ENCODE measurements at regions not wholly inside any gene's neighbourhood (a gene's known extent, or its start where the extent isn't known, plus 50 kb on each side); places are given as distances from the start of the nearest gene placed in this dataset.

DNA sequence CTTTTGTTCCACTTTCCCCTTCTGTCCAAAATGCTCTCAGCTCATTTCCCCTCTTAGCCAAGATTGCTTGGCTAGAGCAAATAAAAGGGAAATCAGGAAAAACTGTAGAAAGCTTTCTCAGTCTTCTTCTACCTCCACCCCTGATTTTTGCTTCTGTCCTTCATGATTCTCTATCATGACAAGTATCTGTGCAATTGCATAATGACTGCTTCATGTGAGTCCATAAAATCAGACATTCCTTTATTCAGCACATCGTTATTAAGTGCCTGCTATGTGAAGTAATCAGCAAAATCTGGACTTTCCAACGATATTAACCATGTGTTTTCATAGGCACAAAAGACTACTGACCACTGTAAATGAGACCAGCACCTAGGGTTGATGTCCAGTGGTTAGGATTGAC, 321.5 kb upstream of the CBLB start:
- Histone ChIP-seq H3K9ac (ENCODE audit: low read length) (no peak overlapping the region), H3K36me3 (ENCODE audit: control insufficient read depth, insufficient read depth, low read length) (no peaks in the 10 kb centered on the region), H3K4me3 (ENCODE audit: low read depth, low read length) (no peak overlapping the region), H3K27ac (ENCODE audit: low read depth, low read length) (no peak overlapping the region), H3K9me3 (ENCODE audit: control insufficient read depth, insufficient read depth, low read depth, low read length) (no peaks in the 10 kb centered on the region), H3K4me1 (ENCODE audit: control insufficient read depth, insufficient read depth, low read length) (0 out of 2 replicates have a peak, but pooled peaks cover 3% of the 10 kb centered on the region), H3K27me3 (ENCODE audit: control insufficient read depth, insufficient read depth, low read length) (no peaks in the 10 kb centered on the region)

DNA sequence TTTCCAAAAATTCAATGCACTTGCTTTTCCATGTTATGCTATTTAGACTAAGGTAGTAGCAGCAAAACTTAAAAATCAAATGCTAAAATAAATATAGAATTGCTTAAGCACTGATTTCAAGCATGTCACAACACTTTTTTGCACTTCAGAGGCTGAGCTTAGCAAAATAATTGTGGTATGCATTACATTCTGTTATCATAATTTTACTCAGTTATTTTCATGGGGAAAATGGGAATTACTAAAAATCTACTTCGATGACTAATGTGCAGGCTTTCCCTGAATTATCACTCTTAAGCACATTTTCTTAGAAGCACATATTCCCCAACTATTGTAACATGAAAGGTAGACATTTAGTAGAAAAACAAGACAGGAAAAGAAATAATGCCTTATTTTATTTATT, 322.4 kb upstream of the CBLB start:
- no peaks in the 10 kb centered on the region for H3K27me3 ChIP-seq (ENCODE audit: control insufficient read depth, insufficient read depth, low read length)
- no peaks in the 10 kb centered on the region for H3K9me3 ChIP-seq (ENCODE audit: control insufficient read depth, insufficient read depth, low read depth, low read length)
- H3K4me1 ChIP-seq (ENCODE audit: control insufficient read depth, insufficient read depth, low read length): 0 out of 2 replicates have a peak, but pooled peaks cover 3% of the 10 kb centered on the region
- H3K4me3 ChIP-seq (ENCODE audit: low read depth, low read length): no peak overlapping the region
- no peak overlapping the region for H3K9ac ChIP-seq (ENCODE audit: low read length)
- H3K27ac ChIP-seq (ENCODE audit: low read depth, low read length): no peak overlapping the region
- H3K36me3 ChIP-seq (ENCODE audit: control insufficient read depth, insufficient read depth, low read length): no peaks in the 10 kb centered on the region

DNA sequence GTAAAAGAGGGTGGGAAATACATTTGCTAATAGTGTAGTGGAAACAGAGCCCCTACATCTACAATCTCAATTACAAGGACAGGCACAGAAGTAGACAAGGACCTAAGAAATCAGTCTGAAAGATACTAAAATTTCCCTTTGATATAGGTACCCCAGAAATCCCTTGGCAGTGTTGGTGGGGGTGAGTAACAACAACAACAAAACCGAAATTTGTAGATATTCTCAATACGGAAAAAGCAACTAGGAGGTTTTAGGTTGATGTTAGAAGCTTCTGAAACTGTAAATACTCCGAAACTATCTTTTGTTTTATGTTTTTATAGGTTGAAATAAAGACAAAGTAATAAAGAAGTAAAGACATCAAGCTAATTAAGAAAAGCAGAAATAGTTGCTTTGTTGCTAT, 323.1 kb upstream of the CBLB start:
- no peak overlapping the region for H3K9ac ChIP-seq (ENCODE audit: low read length)
- H3K4me3 ChIP-seq (ENCODE audit: low read depth, low read length): no peak overlapping the region
- H3K27ac ChIP-seq (ENCODE audit: low read depth, low read length): no peak overlapping the region
- no peaks in the 10 kb centered on the region for H3K36me3 ChIP-seq (ENCODE audit: control insufficient read depth, insufficient read depth, low read length)
- H3K4me1 ChIP-seq (ENCODE audit: control insufficient read depth, insufficient read depth, low read length): 0 out of 2 replicates have a peak, but pooled peaks cover 3% of the 10 kb centered on the region
- H3K27me3 ChIP-seq (ENCODE audit: control insufficient read depth, insufficient read depth, low read length): no peaks in the 10 kb centered on the region
- H3K9me3 ChIP-seq (ENCODE audit: control insufficient read depth, insufficient read depth, low read depth, low read length): no peaks in the 10 kb centered on the region

DNA sequence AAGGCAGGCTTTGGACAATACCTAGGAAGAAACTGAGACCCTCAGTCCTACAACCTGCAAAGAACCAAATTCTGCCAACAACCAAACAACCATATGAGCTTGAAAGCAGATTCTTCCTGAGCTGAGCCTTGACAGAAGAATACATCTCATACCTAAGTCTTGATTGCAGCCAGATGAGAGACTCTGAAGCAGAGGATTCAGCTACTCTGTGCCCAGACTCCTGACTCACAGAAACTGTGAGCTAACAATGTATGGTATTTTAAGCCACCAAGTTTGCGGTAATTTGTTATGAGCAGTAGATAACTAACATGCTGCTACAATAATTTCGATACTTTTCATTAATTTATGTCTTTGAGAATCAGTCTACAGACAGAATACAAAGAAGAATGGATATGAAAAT, 325.1 kb upstream of the CBLB start:
- H3K36me3 ChIP-seq (ENCODE audit: control insufficient read depth, insufficient read depth, low read length): no peaks in the 10 kb centered on the region
- H3K9me3 ChIP-seq (ENCODE audit: control insufficient read depth, insufficient read depth, low read depth, low read length): no peaks in the 10 kb centered on the region
- H3K27me3 ChIP-seq (ENCODE audit: control insufficient read depth, insufficient read depth, low read length): no peaks in the 10 kb centered on the region
- H3K4me3 ChIP-seq (ENCODE audit: low read depth, low read length): no peak overlapping the region
- no peak overlapping the region for H3K27ac ChIP-seq (ENCODE audit: low read depth, low read length)
- 0 out of 2 replicates have a peak, but pooled peaks cover 3% of the 10 kb centered on the region for H3K4me1 ChIP-seq (ENCODE audit: control insufficient read depth, insufficient read depth, low read length)
- H3K9ac ChIP-seq (ENCODE audit: low read length): no peak overlapping the region

DNA sequence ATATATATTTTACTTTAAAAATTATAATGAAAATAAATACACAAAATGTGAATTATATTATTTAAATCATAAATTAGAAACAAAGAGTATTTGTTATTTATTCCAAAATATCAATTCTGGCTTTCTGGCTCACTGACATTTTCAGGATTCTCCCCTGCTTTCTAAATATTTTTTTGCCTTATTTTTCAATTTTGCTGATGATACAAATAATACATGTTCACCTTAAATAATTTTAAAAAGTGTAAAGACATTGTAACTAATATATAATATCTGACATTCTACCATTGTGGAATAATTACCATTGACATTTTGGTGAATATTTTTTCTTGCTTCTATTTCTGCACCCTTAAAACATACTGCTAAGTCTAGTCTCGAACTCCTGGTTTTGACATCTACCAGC, 325.9 kb upstream of the CBLB start:
- Histone ChIP-seq H3K4me3 (ENCODE audit: low read depth, low read length) (no peak overlapping the region), H3K4me1 (ENCODE audit: control insufficient read depth, insufficient read depth, low read length) (0 out of 2 replicates have a peak, but pooled peaks cover 3% of the 10 kb centered on the region), H3K9me3 (ENCODE audit: control insufficient read depth, insufficient read depth, low read depth, low read length) (no peaks in the 10 kb centered on the region), H3K36me3 (ENCODE audit: control insufficient read depth, insufficient read depth, low read length) (no peaks in the 10 kb centered on the region), H3K27me3 (ENCODE audit: control insufficient read depth, insufficient read depth, low read length) (no peaks in the 10 kb centered on the region), H3K9ac (ENCODE audit: low read length) (no peak overlapping the region), H3K27ac (ENCODE audit: low read depth, low read length) (no peak overlapping the region)

DNA sequence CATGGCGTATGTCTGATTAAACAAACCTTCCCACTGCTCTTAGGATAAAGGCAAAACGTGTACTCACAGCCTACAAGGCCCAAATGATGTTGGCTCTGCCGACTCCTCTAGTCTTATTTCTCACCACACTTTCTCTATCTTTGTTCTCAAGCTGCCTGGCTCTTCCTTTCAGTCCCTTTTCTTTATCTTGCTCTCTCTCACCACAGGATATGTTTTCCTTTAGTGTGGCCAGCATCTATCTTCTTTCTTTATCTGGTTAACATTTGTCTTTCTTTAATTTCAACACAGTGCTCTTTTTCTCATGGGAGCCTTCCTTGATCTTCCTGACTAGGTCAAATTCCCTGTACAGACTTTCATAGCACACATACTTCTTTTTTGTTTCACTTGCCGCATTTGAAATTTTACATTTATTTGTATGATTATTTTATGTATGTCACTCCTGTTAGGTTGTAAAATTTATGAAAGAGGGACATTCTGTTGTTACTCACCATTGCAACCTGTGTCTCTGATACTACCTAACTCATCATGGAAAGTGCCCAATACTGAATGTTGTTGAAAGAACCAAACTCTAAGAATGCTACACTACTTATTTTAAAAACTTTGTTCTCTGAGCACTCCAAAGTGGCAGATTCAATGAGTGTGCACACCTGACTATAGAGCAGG, 328.9 kb upstream of the CBLB start:
- Histone ChIP-seq H3K9ac (ENCODE audit: low read length) (no peak overlapping the region), H3K27me3 (ENCODE audit: control insufficient read depth, insufficient read depth, low read length) (no peaks in the 10 kb centered on the region), H3K4me3 (ENCODE audit: low read depth, low read length) (no peak overlapping the region), H3K27ac (ENCODE audit: low read depth, low read length) (no peak overlapping the region), H3K9me3 (ENCODE audit: control insufficient read depth, insufficient read depth, low read depth, low read length) (no peaks in the 10 kb centered on the region), H3K36me3 (ENCODE audit: control insufficient read depth, insufficient read depth, low read length) (no peaks in the 10 kb centered on the region), H3K4me1 (ENCODE audit: control insufficient read depth, insufficient read depth, low read length) (no peaks in the 10 kb centered on the region)

DNA sequence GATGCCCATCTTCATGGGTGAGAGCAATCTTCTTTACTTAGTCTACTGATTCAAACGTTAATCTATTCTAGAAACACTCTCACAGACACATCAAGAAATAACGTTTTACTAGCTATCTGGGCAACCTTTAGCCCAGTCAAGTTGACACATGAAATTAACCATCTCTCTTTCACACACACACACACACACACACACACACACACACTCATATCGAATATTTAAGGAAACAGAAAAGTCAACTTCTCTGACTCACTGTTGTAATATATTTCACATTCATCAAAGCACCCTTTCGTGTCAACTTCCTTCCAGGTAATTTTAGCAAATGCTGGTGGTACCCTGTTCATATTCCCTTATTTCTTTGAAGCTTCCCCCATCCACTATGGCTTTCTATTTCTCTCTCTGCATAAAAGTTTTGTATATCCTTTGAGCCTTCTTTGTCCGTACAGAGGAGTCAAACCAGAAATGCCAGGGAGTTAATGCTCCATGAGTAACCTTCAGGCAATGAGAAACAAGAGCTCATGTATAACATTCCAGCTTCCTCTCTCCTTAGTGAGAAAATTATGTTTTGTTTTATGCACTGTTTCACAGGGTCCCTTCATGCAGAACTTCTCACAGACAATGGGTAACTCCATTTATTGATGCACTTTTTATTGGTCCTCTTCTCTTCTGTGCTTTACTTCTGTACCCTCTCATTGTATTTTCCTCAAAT, 335.5 kb upstream of the CBLB start:
- Histone ChIP-seq H3K9ac (ENCODE audit: low read length) (no peak overlapping the region), H3K9me3 (ENCODE audit: control insufficient read depth, insufficient read depth, low read depth, low read length) (peaks cover 10% of the 10 kb centered on the region), H3K4me3 (ENCODE audit: low read depth, low read length) (no peak overlapping the region), H3K36me3 (ENCODE audit: control insufficient read depth, insufficient read depth, low read length) (no peaks in the 10 kb centered on the region), H3K27me3 (ENCODE audit: control insufficient read depth, insufficient read depth, low read length) (no peaks in the 10 kb centered on the region), H3K27ac (ENCODE audit: low read depth, low read length) (no peak overlapping the region), H3K4me1 (ENCODE audit: control insufficient read depth, insufficient read depth, low read length) (0 out of 2 replicates have a peak, but pooled peaks cover 3% of the 10 kb centered on the region)

DNA sequence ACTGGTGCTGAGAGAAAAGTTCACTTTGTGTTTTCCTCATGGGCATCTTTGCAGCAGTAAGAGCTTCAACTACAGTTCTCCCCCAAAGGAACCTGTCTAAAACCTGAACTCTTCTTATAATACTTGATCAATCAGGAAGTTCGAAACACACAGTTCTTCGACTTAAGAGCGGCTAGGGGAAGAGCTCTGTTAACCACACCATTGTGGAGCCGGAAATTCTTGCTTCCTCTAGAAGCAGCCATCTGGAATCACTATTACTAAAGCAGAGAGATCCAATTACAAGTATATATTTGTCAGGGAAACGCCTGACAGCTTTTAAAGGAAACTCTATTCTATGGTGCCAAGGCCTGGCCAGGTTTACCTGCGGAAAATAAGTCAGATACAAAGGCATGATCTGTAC, 337.3 kb upstream of the CBLB start:
- Histone ChIP-seq H3K27ac (ENCODE audit: low read depth, low read length) (no peak overlapping the region), H3K27me3 (ENCODE audit: control insufficient read depth, insufficient read depth, low read length) (no peaks in the 10 kb centered on the region), H3K4me1 (ENCODE audit: control insufficient read depth, insufficient read depth, low read length) (0 out of 2 replicates have a peak, but pooled peaks cover 3% of the 10 kb centered on the region), H3K9ac (ENCODE audit: low read length) (no peak overlapping the region), H3K9me3 (ENCODE audit: control insufficient read depth, insufficient read depth, low read depth, low read length) (peaks cover 10% of the 10 kb centered on the region), H3K4me3 (ENCODE audit: low read depth, low read length) (no peak overlapping the region), H3K36me3 (ENCODE audit: control insufficient read depth, insufficient read depth, low read length) (no peaks in the 10 kb centered on the region)

DNA sequence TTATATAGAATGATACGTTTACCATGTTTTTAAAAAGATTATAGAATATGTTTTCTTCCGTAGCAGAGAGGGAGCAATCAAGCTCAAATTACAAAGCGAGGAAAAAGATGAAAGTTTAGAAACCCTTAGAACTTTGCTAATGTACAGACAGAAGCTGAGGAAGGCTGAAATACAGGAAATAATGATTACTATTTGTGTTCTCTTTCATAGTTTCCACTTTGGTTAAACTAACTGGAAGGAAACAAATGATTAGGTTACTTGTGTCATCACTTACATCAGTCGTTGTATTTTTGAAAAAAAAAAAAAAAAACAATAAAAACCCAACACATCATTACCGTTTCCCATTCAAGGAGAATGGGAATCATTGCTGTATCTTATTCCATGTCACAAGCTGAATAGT, 337.8 kb upstream of the CBLB start:
- Histone ChIP-seq H3K4me1 (ENCODE audit: control insufficient read depth, insufficient read depth, low read length) (0 out of 2 replicates have a peak, but pooled peaks cover 3% of the 10 kb centered on the region), H3K9ac (ENCODE audit: low read length) (no peak overlapping the region), H3K27ac (ENCODE audit: low read depth, low read length) (no peak overlapping the region), H3K4me3 (ENCODE audit: low read depth, low read length) (no peak overlapping the region), H3K9me3 (ENCODE audit: control insufficient read depth, insufficient read depth, low read depth, low read length) (peaks cover 10% of the 10 kb centered on the region), H3K27me3 (ENCODE audit: control insufficient read depth, insufficient read depth, low read length) (no peaks in the 10 kb centered on the region), H3K36me3 (ENCODE audit: control insufficient read depth, insufficient read depth, low read length) (no peaks in the 10 kb centered on the region)

DNA sequence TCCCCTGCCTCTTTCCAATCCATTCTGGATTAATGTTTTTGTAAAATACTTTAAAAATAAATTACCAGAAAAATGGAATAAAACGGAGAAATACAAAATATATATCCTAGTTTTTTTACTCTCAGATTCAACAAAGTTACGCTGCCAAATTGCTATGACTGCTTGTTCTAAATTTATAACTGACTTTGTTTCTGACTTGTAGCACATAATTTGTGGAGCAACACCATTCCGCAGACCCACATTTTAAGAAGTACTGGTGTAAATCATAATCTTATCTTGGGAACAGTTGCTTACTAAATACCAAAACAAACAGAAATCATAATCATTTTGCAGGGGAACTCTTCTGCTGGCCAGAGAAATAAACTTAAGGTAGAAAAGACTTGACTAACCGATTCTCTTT, 339.4 kb upstream of the CBLB start:
- no peak overlapping the region for H3K9ac ChIP-seq (ENCODE audit: low read length)
- peaks cover 10% of the 10 kb centered on the region for H3K9me3 ChIP-seq (ENCODE audit: control insufficient read depth, insufficient read depth, low read depth, low read length)
- H3K27me3 ChIP-seq (ENCODE audit: control insufficient read depth, insufficient read depth, low read length): no peaks in the 10 kb centered on the region
- H3K4me1 ChIP-seq (ENCODE audit: control insufficient read depth, insufficient read depth, low read length): 0 out of 2 replicates have a peak, but pooled peaks cover 3% of the 10 kb centered on the region
- no peaks in the 10 kb centered on the region for H3K36me3 ChIP-seq (ENCODE audit: control insufficient read depth, insufficient read depth, low read length)
- no peak overlapping the region for H3K27ac ChIP-seq (ENCODE audit: low read depth, low read length)
- H3K4me3 ChIP-seq (ENCODE audit: low read depth, low read length): no peak overlapping the region

DNA sequence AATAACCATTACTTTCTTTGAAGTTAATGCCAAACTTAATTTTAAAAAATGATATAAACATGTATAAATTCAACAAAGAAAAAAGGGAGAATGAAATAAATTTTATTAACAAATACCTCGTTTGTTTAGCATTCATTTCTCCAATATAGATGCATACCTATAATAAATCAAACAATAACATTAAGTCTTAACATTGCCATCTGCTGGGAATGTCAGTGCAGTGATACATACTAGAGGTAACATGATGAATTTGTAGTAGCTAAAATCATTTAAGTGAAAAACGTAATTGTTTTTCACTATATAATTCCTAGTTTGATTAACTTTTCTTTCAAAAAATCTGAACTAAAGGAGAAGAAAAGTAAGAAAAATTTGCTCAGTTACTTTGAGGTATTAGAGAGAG, 340.2 kb upstream of the CBLB start:
- Histone ChIP-seq H3K27me3 (ENCODE audit: control insufficient read depth, insufficient read depth, low read length) (no peaks in the 10 kb centered on the region), H3K4me3 (ENCODE audit: low read depth, low read length) (no peak overlapping the region), H3K9me3 (ENCODE audit: control insufficient read depth, insufficient read depth, low read depth, low read length) (peaks cover 6% of the 10 kb centered on the region), H3K27ac (ENCODE audit: low read depth, low read length) (no peak overlapping the region), H3K36me3 (ENCODE audit: control insufficient read depth, insufficient read depth, low read length) (no peaks in the 10 kb centered on the region), H3K9ac (ENCODE audit: low read length) (no peak overlapping the region), H3K4me1 (ENCODE audit: control insufficient read depth, insufficient read depth, low read length) (0 out of 2 replicates have a peak, but pooled peaks cover 3% of the 10 kb centered on the region)

Measured in HUES6 (cell line).